ENCODE measurements at regions not wholly inside any gene's neighbourhood (a gene's known extent, or its start where the extent isn't known, plus 50 kb on each side); places are given as distances from the start of the nearest gene placed in this dataset.

GRCh38 chr14:86936556-86936955 is 1056.4 kb downstream of the GALC start:
- no peak for DNase-seq (ENCODE audit: low spot score)
- H3K79me2 ChIP-seq (ENCODE audit: insufficient read depth, low read length): no peaks in the 10 kb centered on the region
- in situ Hi-C loops (cut with HindIII; ENCODE audit: extremely low pct_ligation_motif_present, low pct_unique_long_range_greater_than_20kb) (no loop called here), intact Hi-C loops (cut with micrococcal nuclease; ENCODE audit: unreplicated experiment) (no loop called here)
- no peak for FAIRE-seq
- no peaks in the 10 kb centered on the region for H3K36me3 ChIP-seq (replicated peaks in 1 of 2; ENCODE audit: control insufficient read depth in 1 of 2, insufficient read depth in 2 of 2, low read length in 2 of 2)
- H4K20me1 ChIP-seq (ENCODE audit: insufficient read depth, low read length): no peaks in the 10 kb centered on the region
- WGBS (ENCODE audit: low lambda C conversion rate): 45% methylated on average over 2 of the region's 2 CpGs
- no peak for ATAC-seq
- ChIA-PET POLR2A (no interaction called here), CTCF (ENCODE audit: low intra/inter-chr PET ratio, low total read pairs) (no interaction called here)
- no peak overlapping the region for H3K9ac ChIP-seq (ENCODE audit: insufficient read depth, low read depth, low read length)
- no peaks in the 10 kb centered on the region for H3K9me3 ChIP-seq (ENCODE audit: low read length)
- TF ChIP-seq HOXA9 (CRISPR knock-in tag; IDR thresholded peaks at IDR 0.05; ENCODE audit: borderline replicate concordance) (no peak), ERF (CRISPR knock-in tag; IDR thresholded peaks at IDR 0.05) (no peak), ZNF782 (CRISPR knock-in tag; IDR thresholded peaks at IDR 0.05; ENCODE audit: borderline replicate concordance) (no peak), ZNF562 (CRISPR knock-in tag; IDR thresholded peaks at IDR 0.05; ENCODE audit: borderline replicate concordance) (no peak), NR2F2 (IDR thresholded peaks at IDR 0.05; ENCODE audit: borderline replicate concordance, low read depth) (no peak), KDM1A (CRISPR knock-in tag; IDR thresholded peaks at IDR 0.05) (no peak), SP5 (CRISPR knock-in tag; IDR thresholded peaks at IDR 0.05; ENCODE audit: borderline replicate concordance, low read depth) (no peak), ZNF75D (CRISPR knock-in tag; IDR thresholded peaks at IDR 0.05; ENCODE audit: borderline replicate concordance) (no peak), NKX3-1 (CRISPR knock-in tag; IDR thresholded peaks at IDR 0.05) (no peak), ZNF691 (CRISPR knock-in tag; IDR thresholded peaks at IDR 0.05; ENCODE audit: borderline replicate concordance, low read depth) (no peak), ZGPAT (CRISPR knock-in tag; IDR thresholded peaks at IDR 0.05) (no peak), ZKSCAN5 (CRISPR knock-in tag; IDR thresholded peaks at IDR 0.05) (no peak)
- BruUV-seq (replicated peaks): no TSS peak
- no peak overlapping the region for H3K4me2 ChIP-seq (ENCODE audit: low read depth, low read length)
- no peak overlapping the region for H3K27ac ChIP-seq (ENCODE audit: extremely low read length, insufficient read depth, low read length)
- H3K4me1 ChIP-seq (ENCODE audit: insufficient read depth, low read length): no peaks in the 10 kb centered on the region
- H3K4me3 ChIP-seq (replicated peaks in 1 of 3; ENCODE audit: insufficient read depth in 1 of 3, low read depth in 2 of 3, low read length in 3 of 3): no peak overlapping the region
- H3K27me3 ChIP-seq (ENCODE audit: control insufficient read depth in 1 of 2, insufficient read depth in 2 of 2, low read length in 2 of 2): no peaks in the 10 kb centered on the region
- H2AFZ ChIP-seq (ENCODE audit: low read length): no peak overlapping the region
